GM12875 (cell line): ENCODE measurements at regions not wholly inside any gene's neighbourhood (a gene's known extent, or its start where the extent isn't known, plus 50 kb on each side); places are given as distances from the start of the nearest gene placed in this dataset.

Experiments
- H3K4me3 ChIP-seq: one replicate; pipeline ENCODE4 v1.5.1; 2011; ENCODE audit warnings: low read depth, low read length, control low read depth
- TF ChIP-seq, protein P1 (sequence below): IDR thresholded peaks from 2 replicates; pipeline ENCODE4 v1.5.1; 2011; ENCODE audit warnings: low read depth, mild to moderate bottlenecking, control low read depth, inconsistent platforms, low read length, moderate library complexity, borderline replicate concordance; ENCODE audit not compliant: insufficient read depth

GRCh38 chr9:79812507-79813257, 240.9 kb downstream of the TLE4 start:
- TF ChIP-seq, protein P1, sequence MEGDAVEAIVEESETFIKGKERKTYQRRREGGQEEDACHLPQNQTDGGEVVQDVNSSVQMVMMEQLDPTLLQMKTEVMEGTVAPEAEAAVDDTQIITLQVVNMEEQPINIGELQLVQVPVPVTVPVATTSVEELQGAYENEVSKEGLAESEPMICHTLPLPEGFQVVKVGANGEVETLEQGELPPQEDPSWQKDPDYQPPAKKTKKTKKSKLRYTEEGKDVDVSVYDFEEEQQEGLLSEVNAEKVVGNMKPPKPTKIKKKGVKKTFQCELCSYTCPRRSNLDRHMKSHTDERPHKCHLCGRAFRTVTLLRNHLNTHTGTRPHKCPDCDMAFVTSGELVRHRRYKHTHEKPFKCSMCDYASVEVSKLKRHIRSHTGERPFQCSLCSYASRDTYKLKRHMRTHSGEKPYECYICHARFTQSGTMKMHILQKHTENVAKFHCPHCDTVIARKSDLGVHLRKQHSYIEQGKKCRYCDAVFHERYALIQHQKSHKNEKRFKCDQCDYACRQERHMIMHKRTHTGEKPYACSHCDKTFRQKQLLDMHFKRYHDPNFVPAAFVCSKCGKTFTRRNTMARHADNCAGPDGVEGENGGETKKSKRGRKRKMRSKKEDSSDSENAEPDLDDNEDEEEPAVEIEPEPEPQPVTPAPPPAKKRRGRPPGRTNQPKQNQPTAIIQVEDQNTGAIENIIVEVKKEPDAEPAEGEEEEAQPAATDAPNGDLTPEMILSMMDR: no peak
- no peak overlapping the region for H3K4me3 ChIP-seq

DNA sequence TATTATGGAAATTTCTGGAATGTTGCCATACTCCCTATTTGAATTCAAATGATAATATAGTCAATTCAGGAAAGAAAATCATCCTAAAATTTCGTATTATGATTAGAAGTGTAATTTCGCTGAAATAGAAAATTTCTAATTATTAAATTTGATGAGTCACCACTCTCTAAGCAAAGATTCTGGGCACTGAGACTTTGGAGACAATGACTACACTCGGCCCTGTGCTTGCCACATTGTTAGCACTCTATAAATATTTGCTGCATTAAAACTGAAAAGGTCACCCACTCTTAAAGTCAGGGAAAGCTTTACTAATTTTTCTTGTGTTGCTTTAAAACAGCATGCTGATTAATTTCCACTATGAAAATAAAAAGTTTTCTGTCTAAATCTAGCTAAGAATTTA, 240.3 kb downstream of the TLE4 start:
- TF ChIP-seq, protein P1: no peak
- H3K4me3 ChIP-seq: no peak overlapping the region

DNA sequence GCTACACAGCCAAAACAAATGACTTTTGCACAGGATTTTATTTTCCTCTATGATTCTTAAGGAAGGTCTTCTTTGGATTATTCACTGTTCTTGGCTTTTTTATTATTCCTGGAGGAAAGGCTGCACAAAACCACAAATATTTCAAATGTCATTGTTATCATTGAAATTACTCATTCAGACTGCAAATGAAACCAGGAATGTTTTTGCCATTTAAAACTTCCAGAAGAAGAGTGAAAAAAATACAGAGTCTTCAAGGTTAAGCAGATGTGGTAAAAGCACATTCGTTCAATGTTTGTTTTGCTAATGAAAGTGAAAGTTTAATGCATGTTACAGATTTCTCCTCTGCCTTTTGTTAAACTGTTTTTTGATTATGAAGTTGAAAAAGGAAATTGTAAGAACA, 238.2 kb downstream of the TLE4 start:
- no peak overlapping the region for H3K4me3 ChIP-seq

DNA sequence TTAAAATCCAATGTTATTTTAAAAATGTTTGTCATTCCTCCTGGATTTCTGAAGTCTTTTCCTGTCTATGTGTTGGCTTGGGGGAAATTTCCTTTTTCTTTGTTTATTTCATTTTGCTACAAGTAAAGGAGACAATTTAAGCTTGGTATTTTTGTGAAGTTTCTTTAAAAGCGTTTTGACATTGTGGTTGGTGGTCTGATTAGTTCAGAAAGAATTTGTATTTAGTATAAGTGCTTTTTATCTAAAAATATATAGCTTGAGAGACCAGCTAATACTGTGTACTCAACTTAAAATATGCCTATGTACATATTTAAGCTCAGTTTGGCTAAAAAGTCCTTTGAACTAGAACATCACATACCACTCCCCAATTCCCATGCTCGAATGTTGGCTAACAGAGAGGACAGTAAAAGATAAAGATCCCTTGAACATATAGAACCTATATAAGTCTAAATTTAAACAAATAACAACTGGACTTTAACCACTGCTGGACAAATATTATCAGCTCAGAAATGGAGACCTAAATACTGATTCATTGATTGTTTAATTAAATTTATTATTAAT, 237.6 kb downstream of the TLE4 start:
- no peak overlapping the region for H3K4me3 ChIP-seq
- TF ChIP-seq, protein P1: no peak

More for the DNA sequence above, 238.2 kb downstream of the TLE4 start:
- TF ChIP-seq, protein P1: no peak

- H3K4me3 ChIP-seq: no peak overlapping the region
- TF ChIP-seq, protein P1: no peak
Observed at GRCh38 chr9:79807971-79808370, 236.2 kb downstream of the TLE4 start.

GRCh38 chr9:79806086-79806485, 234.3 kb downstream of the TLE4 start:
- TF ChIP-seq, protein P1: no peak
- H3K4me3 ChIP-seq: no peak overlapping the region

GRCh38 chr9:79801459-79801858, 229.7 kb downstream of the TLE4 start:
- TF ChIP-seq, protein P1: no peak
- no peak overlapping the region for H3K4me3 ChIP-seq
